Fibroblast of lung (primary cell): ENCODE measurements at regions not wholly inside any gene's neighbourhood (a gene's known extent, or its start where the extent isn't known, plus 50 kb on each side); places are given as distances from the start of the nearest gene placed in this dataset.

Source experiments
- DNase-seq, 2 donors: peaks; one replicate each; pipeline versions ENCODE4 v3.0.0 to v3.0.0-alpha.2; 2010; ENCODE audit warnings: low read depth in 2 of 2
- H2AFZ ChIP-seq: 2 replicates; pipeline ENCODE4 v1.5.1; 2012; ENCODE audit warnings: low read length, control low read depth, inconsistent platforms
- H3K27ac ChIP-seq: 2 replicates; pipeline ENCODE4 v1.5.1; 2011; ENCODE audit warnings: low read length, control low read depth; ENCODE audit not compliant: insufficient read depth
- H3K27me3 ChIP-seq: 2 replicates; pipeline ENCODE4 v1.5.1; 2011; ENCODE audit warnings: mild to moderate bottlenecking, low read length; ENCODE audit not compliant: control insufficient read depth, insufficient read depth
- H3K36me3 ChIP-seq: 2 replicates; pipeline ENCODE4 v1.5.1; 2011; ENCODE audit warnings: low read length; ENCODE audit not compliant: control insufficient read depth, insufficient read depth
- H3K4me1 ChIP-seq: 2 replicates; pipeline ENCODE4 v1.5.1; 2011; ENCODE audit warnings: low read length; ENCODE audit not compliant: control insufficient read depth, insufficient read depth; ENCODE audit errors: extremely low read depth
- H3K4me2 ChIP-seq: 2 replicates; pipeline ENCODE4 v1.5.1; 2011; ENCODE audit warnings: low read length, control low read depth; ENCODE audit not compliant: insufficient read depth; ENCODE audit errors: extremely low read depth
- H3K4me3 ChIP-seq, 4 experiments: fragments of 200-600 bp in 1 of 4; sonication (generic) in 1 of 4; replicated peaks in 1 of 4; 2 replicates each; pipeline ENCODE4 v1.5.1; 2011 to 2016; ENCODE audit warnings: low read length in 4 of 4, low read depth in 3 of 4, mild to moderate bottlenecking in 3 of 4, control low read depth in 2 of 4, inconsistent platforms in 1 of 4, mixed read lengths in 1 of 4; ENCODE audit not compliant: insufficient read depth in 1 of 4; ENCODE audit errors: control extremely low read depth in 1 of 4
- H3K79me2 ChIP-seq: 2 replicates; pipeline ENCODE4 v1.5.1; 2012; ENCODE audit warnings: mild to moderate bottlenecking, low read length, inconsistent platforms; ENCODE audit not compliant: control insufficient read depth, insufficient read depth
- H3K9ac ChIP-seq: 2 replicates; pipeline ENCODE4 v1.5.1; 2011; ENCODE audit warnings: mild to moderate bottlenecking, low read length, control low read depth; ENCODE audit not compliant: insufficient read depth
- H3K9me3 ChIP-seq: 2 replicates; pipeline ENCODE4 v1.5.1; 2012; ENCODE audit warnings: low read depth, low read length; ENCODE audit not compliant: control insufficient read depth, insufficient read depth
- H4K20me1 ChIP-seq: 2 replicates; pipeline ENCODE4 v1.5.1; 2011; ENCODE audit warnings: low read length; ENCODE audit not compliant: control insufficient read depth, insufficient read depth; ENCODE audit errors: extremely low read depth
- EZH2 ChIP-seq: IDR thresholded peaks from 2 replicates; pipeline ENCODE4 v1.5.1; 2012; ENCODE audit warnings: low read length, control low read depth, mild to moderate bottlenecking; ENCODE audit errors: missing control alignments
- TF ChIP-seq, protein P1 (sequence below), 2 donors: IDR thresholded peaks in 1 of 2; conservative IDR thresholded peaks in 1 of 2; 1 replicate in 1 of 2; 2 replicates in 1 of 2; pipeline ENCODE4 v1.5.1; 2011 to 2012; ENCODE audit warnings: low read length in 2 of 2, control low read depth in 1 of 2, inconsistent platforms in 1 of 2, low read depth in 1 of 2, mild to moderate bottlenecking in 1 of 2

DNA sequence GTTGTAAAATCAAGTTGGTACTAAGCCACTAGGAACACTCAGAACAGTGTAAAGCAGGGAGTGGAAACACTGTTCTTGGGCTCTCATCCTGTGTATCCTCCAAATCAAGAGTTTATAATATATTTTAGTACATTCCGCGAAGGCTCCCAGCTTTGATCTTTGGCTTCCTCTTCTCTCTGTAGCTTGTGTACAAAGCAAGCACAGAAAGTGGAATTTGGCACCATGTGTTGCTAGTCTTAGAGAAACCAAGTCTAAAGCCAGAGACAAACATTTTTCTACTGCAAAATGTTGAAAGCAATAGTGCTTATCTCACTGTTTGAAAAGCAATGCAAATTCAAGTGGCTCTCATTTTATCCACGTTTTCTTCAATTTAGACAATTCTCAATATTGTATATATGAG is 1893.3 kb upstream of the WWC1 start:
- H4K20me1 ChIP-seq, result no peaks in the 10 kb centered on the region
- DNase-seq, result no peak
- H3K36me3 ChIP-seq, result no peaks in the 10 kb centered on the region
- no peak overlapping the region for H2AFZ ChIP-seq
- no peak overlapping the region for H3K4me2 ChIP-seq
- no peaks in the 10 kb centered on the region for H3K79me2 ChIP-seq
- H3K27ac ChIP-seq, result no peak overlapping the region
- no peak overlapping the region for H3K4me3 ChIP-seq
- no peaks in the 10 kb centered on the region for H3K9me3 ChIP-seq
- no peak overlapping the region for H3K9ac ChIP-seq
- no peaks in the 10 kb centered on the region for H3K4me1 ChIP-seq
- no peaks in the 10 kb centered on the region for H3K27me3 ChIP-seq
- no peak for TF ChIP-seq EZH2
- TF ChIP-seq, protein P1, sequence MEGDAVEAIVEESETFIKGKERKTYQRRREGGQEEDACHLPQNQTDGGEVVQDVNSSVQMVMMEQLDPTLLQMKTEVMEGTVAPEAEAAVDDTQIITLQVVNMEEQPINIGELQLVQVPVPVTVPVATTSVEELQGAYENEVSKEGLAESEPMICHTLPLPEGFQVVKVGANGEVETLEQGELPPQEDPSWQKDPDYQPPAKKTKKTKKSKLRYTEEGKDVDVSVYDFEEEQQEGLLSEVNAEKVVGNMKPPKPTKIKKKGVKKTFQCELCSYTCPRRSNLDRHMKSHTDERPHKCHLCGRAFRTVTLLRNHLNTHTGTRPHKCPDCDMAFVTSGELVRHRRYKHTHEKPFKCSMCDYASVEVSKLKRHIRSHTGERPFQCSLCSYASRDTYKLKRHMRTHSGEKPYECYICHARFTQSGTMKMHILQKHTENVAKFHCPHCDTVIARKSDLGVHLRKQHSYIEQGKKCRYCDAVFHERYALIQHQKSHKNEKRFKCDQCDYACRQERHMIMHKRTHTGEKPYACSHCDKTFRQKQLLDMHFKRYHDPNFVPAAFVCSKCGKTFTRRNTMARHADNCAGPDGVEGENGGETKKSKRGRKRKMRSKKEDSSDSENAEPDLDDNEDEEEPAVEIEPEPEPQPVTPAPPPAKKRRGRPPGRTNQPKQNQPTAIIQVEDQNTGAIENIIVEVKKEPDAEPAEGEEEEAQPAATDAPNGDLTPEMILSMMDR (conservative IDR thresholded peaks at IDR 0.05 in 1 of 2, IDR thresholded peaks at IDR 0.05 in 1 of 2; ENCODE audit: low read depth in 1 of 2, low read length in 2 of 2), result no peak

DNA sequence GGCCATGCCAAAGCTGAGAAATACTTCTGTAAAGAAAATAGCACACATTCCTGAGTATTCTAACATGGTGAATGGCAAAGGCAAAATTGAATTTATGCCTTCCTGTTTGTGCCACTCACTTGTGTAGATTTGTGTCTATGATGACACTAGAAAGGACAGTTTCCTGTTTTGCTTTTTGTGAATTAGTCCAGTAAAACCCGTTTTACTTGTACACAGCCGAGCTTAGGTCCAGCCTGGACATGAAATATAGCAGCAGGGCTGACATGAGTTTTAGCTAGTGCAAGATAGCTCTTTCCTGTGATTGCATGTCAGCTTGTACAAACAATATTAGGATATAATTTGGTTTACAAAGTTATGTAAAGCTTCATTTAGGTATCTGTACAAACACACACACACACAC is 1891.7 kb upstream of the WWC1 start:
- H3K4me2 ChIP-seq, result no peak overlapping the region
- H3K79me2 ChIP-seq, result no peaks in the 10 kb centered on the region
- H3K4me1 ChIP-seq, result no peaks in the 10 kb centered on the region
- H2AFZ ChIP-seq, result no peak overlapping the region
- no peaks in the 10 kb centered on the region for H3K36me3 ChIP-seq
- no peak overlapping the region for H3K4me3 ChIP-seq
- no peaks in the 10 kb centered on the region for H3K9me3 ChIP-seq
- no peaks in the 10 kb centered on the region for H3K27me3 ChIP-seq
- no peak overlapping the region for H3K27ac ChIP-seq
- DNase-seq, result no peak
- no peaks in the 10 kb centered on the region for H4K20me1 ChIP-seq
- no peak overlapping the region for H3K9ac ChIP-seq
- TF ChIP-seq, protein P1 (conservative IDR thresholded peaks at IDR 0.05 in 1 of 2, IDR thresholded peaks at IDR 0.05 in 1 of 2; ENCODE audit: low read depth in 1 of 2, low read length in 2 of 2), result no peak
- no peak for TF ChIP-seq EZH2

DNA sequence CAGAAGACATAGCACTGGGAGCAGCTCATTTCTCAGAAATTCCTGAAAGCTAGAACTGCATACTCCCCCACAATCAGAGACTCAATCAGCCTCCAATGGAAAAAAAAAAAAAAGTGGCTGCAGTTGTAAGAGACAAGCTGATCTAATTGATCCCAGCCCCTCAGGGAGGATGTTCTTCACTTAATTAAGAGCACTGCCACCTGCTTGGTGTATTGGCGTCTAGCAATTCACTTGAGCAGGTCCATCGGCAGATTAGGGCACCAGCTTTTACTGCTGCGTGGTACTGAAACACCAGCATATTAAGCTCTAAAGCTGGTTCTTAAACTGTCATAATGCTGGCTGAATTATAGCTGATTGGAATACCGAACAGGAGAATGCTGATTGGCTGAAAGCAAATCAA is 1890.1 kb upstream of the WWC1 start:
- TF ChIP-seq EZH2, result no peak
- TF ChIP-seq, protein P1 (conservative IDR thresholded peaks at IDR 0.05 in 1 of 2, IDR thresholded peaks at IDR 0.05 in 1 of 2; ENCODE audit: low read depth in 1 of 2, low read length in 2 of 2), result no peak
- no peak for DNase-seq
- H2AFZ ChIP-seq, result no peak overlapping the region

More for the DNA sequence above, 1890.1 kb upstream of the WWC1 start:
- Histone ChIP-seq H3K27me3 (no peaks in the 10 kb centered on the region), H3K9me3 (no peaks in the 10 kb centered on the region), H3K36me3 (no peaks in the 10 kb centered on the region), H4K20me1 (no peaks in the 10 kb centered on the region), H3K9ac (no peak overlapping the region), H3K4me3 (no peak overlapping the region), H3K4me2 (no peak overlapping the region), H3K4me1 (no peaks in the 10 kb centered on the region), H3K27ac (no peak overlapping the region), H3K79me2 (no peaks in the 10 kb centered on the region)
